Natural killer cell (primary cell): ENCODE measurements at regions not wholly inside any gene's neighbourhood (a gene's known extent, or its start where the extent isn't known, plus 50 kb on each side); places are given as distances from the start of the nearest gene placed in this dataset.

Experiments used
- ATAC-seq, 3 donors: fragments of 150-1000 bp in 2 of 3; fragments of 200-7000 bp in 1 of 3; cut with Tn5 transposase; 1 replicate in 1 of 3; 2 replicates in 2 of 3; pipeline ENCODE4 v1.10.0; 2021; ENCODE audit warnings: mild to moderate bottlenecking in 2 of 3, moderate library complexity in 2 of 3
- DNase-seq, 2 donors: peaks; one replicate each; pipeline versions ENCODE4 v3.0.0 to v3.0.0-alpha.2; 2013 to 2021; ENCODE audit warnings: mixed read lengths in 1 of 2
- H3K27ac ChIP-seq: one replicate; pipeline ENCODE4 v1.5.1; 2013; ENCODE audit warnings: mild to moderate bottlenecking, low read length
- H3K27me3 ChIP-seq: one replicate; pipeline ENCODE4 v1.6.1; 2013; ENCODE audit warnings: low read length; ENCODE audit not compliant: control insufficient read depth, insufficient read depth
- H3K36me3 ChIP-seq: one replicate; pipeline ENCODE4 v1.6.1; 2013; ENCODE audit warnings: low read length; ENCODE audit not compliant: control insufficient read depth, insufficient read depth
- H3K4me1 ChIP-seq: one replicate; pipeline ENCODE4 v1.6.1; 2013; ENCODE audit warnings: low read length; ENCODE audit not compliant: control insufficient read depth, insufficient read depth
- H3K4me3 ChIP-seq: one replicate; pipeline ENCODE4 v1.5.1; 2013; ENCODE audit warnings: low read length
- H3K9me3 ChIP-seq: one replicate; pipeline ENCODE4 v1.6.1; 2013; ENCODE audit warnings: low read length; ENCODE audit not compliant: control insufficient read depth, insufficient read depth
- H3K27ac Mint-ChIP-seq, 2 donors: one replicate each; pipeline ENCODE4 v1.8.0; 2022; ENCODE audit warnings: mild to moderate bottlenecking in 2 of 2, mixed read lengths in 2 of 2, moderate library complexity in 1 of 2
- H3K27me3 Mint-ChIP-seq, 2 donors: one replicate each; pipeline ENCODE4 v1.8.0; 2022; ENCODE audit warnings: low read depth in 2 of 2, mixed read lengths in 2 of 2
- H3K36me3 Mint-ChIP-seq: one replicate; pipeline ENCODE4 v1.8.0; 2022; ENCODE audit warnings: mixed read lengths
- H3K4me1 Mint-ChIP-seq, 2 donors: one replicate each; pipeline ENCODE4 v1.8.0; 2022; ENCODE audit warnings: mixed read lengths in 2 of 2
- H3K4me3 Mint-ChIP-seq: one replicate; pipeline ENCODE4 v1.8.0; 2022; ENCODE audit warnings: mild to moderate bottlenecking, moderate library complexity, mixed read lengths
- H3K9me3 Mint-ChIP-seq, 2 donors: one replicate each; pipeline ENCODE4 v1.8.0; 2022; ENCODE audit warnings: mixed read lengths in 2 of 2
- CTCF ChIP-seq: fragments of 200-600 bp; IDR thresholded peaks from one replicate; pipeline ENCODE4 v1.8.0; 2022; ENCODE audit warnings: antibody characterized with exemption
- WGBS: methylation state at CpG from one replicate; pipeline ENCODE4 v1.1.7; 2013; ENCODE audit warnings: missing lambda C conversion rate; ENCODE audit not compliant: insufficient coverage; 5-methylcytosine and 5-hydroxymethylcytosine counted together
- intact Hi-C: fragments of 100-400 bp; cut with micrococcal nuclease; formaldehyde crosslinking; loops from one replicate; pipeline ENCODE4 v1.14.2; 2022

- no peak overlapping the region for H3K4me3 ChIP-seq
- H3K9me3 Mint-ChIP-seq = peaks cover 7% of the 10 kb centered on the region in 2 donors
- ATAC-seq (no peak), DNase-seq (no peak)
- no peak overlapping the region for H3K27ac Mint-ChIP-seq
- no peaks in the 10 kb centered on the region for H3K27me3 Mint-ChIP-seq
- H3K36me3 Mint-ChIP-seq = no peaks in the 10 kb centered on the region
- no peaks in the 10 kb centered on the region for H3K36me3 ChIP-seq
- H3K4me1 ChIP-seq = no peaks in the 10 kb centered on the region
- no peaks in the 10 kb centered on the region for H3K9me3 ChIP-seq
- TF ChIP-seq CTCF = no peak
- intact Hi-C loops = no loop called here
- H3K4me1 Mint-ChIP-seq = no peaks in the 10 kb centered on the region
- 100% methylated on average over 3 of the region's 3 CpGs for WGBS
- no peaks in the 10 kb centered on the region for H3K27me3 ChIP-seq
- H3K4me3 Mint-ChIP-seq = no peak overlapping the region
- no peak overlapping the region for H3K27ac ChIP-seq
Observed at GRCh38 chr7:85535974-85536729, 349.3 kb upstream of the SEMA3D start.

GRCh38 chr7:85529831-85530230 lies 343.0 kb upstream of the SEMA3D start:
- Mint-ChIP-seq H3K9me3 (peaks cover 4 to 9% of the 10 kb centered on the region in 2 donors), H3K36me3 (no peaks in the 10 kb centered on the region), H3K4me1 (no peaks in the 10 kb centered on the region), H3K27me3 (no peaks in the 10 kb centered on the region), H3K4me3 (no peak overlapping the region), H3K27ac (no peak overlapping the region)
- no peak for ATAC-seq
- no peaks in the 10 kb centered on the region for H3K36me3 ChIP-seq
- H3K4me3 ChIP-seq = no peak overlapping the region
- H3K4me1 ChIP-seq = no peaks in the 10 kb centered on the region
- intact Hi-C loops = no loop called here
- no peak for DNase-seq
- no peaks in the 10 kb centered on the region for H3K9me3 ChIP-seq
- 37% methylated on average over 4 of the region's 4 CpGs for WGBS
- no peak overlapping the region for H3K27ac ChIP-seq
- H3K27me3 ChIP-seq = no peaks in the 10 kb centered on the region
- no peak for TF ChIP-seq CTCF

- Histone ChIP-seq H3K27me3 (no peaks in the 10 kb centered on the region), H3K36me3 (no peaks in the 10 kb centered on the region), H3K4me1 (no peaks in the 10 kb centered on the region), H3K27ac (no peak overlapping the region), H3K9me3 (no peaks in the 10 kb centered on the region), H3K4me3 (no peak overlapping the region)
- ATAC-seq = no peak
- no peak overlapping the region for H3K4me3 Mint-ChIP-seq
- DNase-seq = no peak
- no peak for TF ChIP-seq CTCF
- no peaks in the 10 kb centered on the region for H3K4me1 Mint-ChIP-seq
- no peaks in the 10 kb centered on the region for H3K27me3 Mint-ChIP-seq
- intact Hi-C loops = no loop called here
- WGBS = 77% methylated on average over 3 of the region's 3 CpGs
- H3K36me3 Mint-ChIP-seq = no peaks in the 10 kb centered on the region
- peaks cover 6 to 11% of the 10 kb centered on the region in 2 donors for H3K9me3 Mint-ChIP-seq
- no peak overlapping the region for H3K27ac Mint-ChIP-seq
Observed at GRCh38 chr7:85529201-85529600, 342.3 kb upstream of the SEMA3D start.

GRCh38 chr7:85528581-85528980 lies 341.7 kb upstream of the SEMA3D start:
- 68% methylated on average over 2 of the region's 2 CpGs for WGBS
- no peaks in the 10 kb centered on the region for H3K4me1 Mint-ChIP-seq
- peaks cover 6 to 9% of the 10 kb centered on the region in 2 donors for H3K9me3 Mint-ChIP-seq
- Histone ChIP-seq H3K4me3 (no peak overlapping the region), H3K4me1 (no peaks in the 10 kb centered on the region), H3K27ac (no peak overlapping the region), H3K27me3 (no peaks in the 10 kb centered on the region), H3K9me3 (no peaks in the 10 kb centered on the region), H3K36me3 (no peaks in the 10 kb centered on the region)
- no peaks in the 10 kb centered on the region for H3K27me3 Mint-ChIP-seq
- intact Hi-C loops = no loop called here
- H3K4me3 Mint-ChIP-seq = no peak overlapping the region
- no peak overlapping the region for H3K27ac Mint-ChIP-seq
- no peak for DNase-seq
- no peak for TF ChIP-seq CTCF
- no peak for ATAC-seq
- H3K36me3 Mint-ChIP-seq = no peaks in the 10 kb centered on the region
